SJCRH30 (cell line): ENCODE measurements at regions not wholly inside any gene's neighbourhood (a gene's known extent, or its start where the extent isn't known, plus 50 kb on each side); places are given as distances from the start of the nearest gene placed in this dataset.

Experiments used
- DNase-seq, 2 experiments: peaks; one replicate each; pipeline ENCODE4 v3.0.0-alpha.2; 2015 to 2020
- H3K27ac ChIP-seq: fragments of 250-450 bp; sonication (Bioruptor Pico); 2 replicates; pipeline ENCODE4 v1.5.1; 2020; ENCODE audit warnings: mild to moderate bottlenecking, moderate library complexity
- H3K27me3 ChIP-seq: fragments of 250-450 bp; sonication (Bioruptor Pico); 2 replicates; pipeline ENCODE4 v1.5.1; 2020; ENCODE audit warnings: mild to moderate bottlenecking, moderate library complexity
- H3K36me3 ChIP-seq: fragments of 250-450 bp; sonication (Bioruptor Pico); 2 replicates; pipeline ENCODE4 v1.5.1; 2020; ENCODE audit warnings: mild to moderate bottlenecking, moderate library complexity
- H3K4me1 ChIP-seq: fragments of 250-450 bp; sonication (Bioruptor Pico); 2 replicates; pipeline ENCODE4 v1.5.1; 2020; ENCODE audit warnings: mild to moderate bottlenecking, moderate library complexity
- H3K4me3 ChIP-seq: fragments of 250-450 bp; sonication (Bioruptor Pico); 2 replicates; pipeline ENCODE4 v1.5.1; 2020; ENCODE audit warnings: mild to moderate bottlenecking, moderate library complexity
- H3K9me3 ChIP-seq: fragments of 250-450 bp; sonication (Bioruptor Pico); replicated peaks from 2 replicates; pipeline ENCODE4 v1.5.1; 2020; ENCODE audit warnings: mild to moderate bottlenecking, moderate library complexity

DNA sequence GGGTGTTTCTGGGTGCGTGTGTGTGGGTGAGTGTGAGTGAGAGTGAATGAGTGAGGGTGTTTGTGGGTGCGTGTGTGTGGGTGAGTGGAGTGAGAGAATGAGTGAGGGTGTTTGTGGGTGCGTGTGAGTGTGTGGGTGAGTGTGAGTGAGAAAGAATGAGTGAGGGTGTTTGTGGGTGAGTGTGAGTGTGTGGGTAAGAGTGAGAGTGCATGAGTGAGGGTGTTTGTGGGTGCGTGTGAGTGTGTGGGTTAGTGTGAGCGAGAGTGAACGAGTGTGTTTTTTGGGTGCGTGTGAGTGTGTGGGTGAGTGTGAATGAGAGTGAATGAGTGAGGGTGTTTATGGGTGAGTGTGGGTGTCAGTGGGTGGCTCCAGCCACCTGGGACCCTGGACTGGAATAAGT is 1676.1 kb upstream of the TENM3 start:
- no peaks in the 10 kb centered on the region for H3K9me3 ChIP-seq
- H3K4me1 ChIP-seq: no peaks in the 10 kb centered on the region
- no peak overlapping the region for H3K27ac ChIP-seq
- H3K27me3 ChIP-seq: no peaks in the 10 kb centered on the region
- H3K36me3 ChIP-seq: no peaks in the 10 kb centered on the region
- no peak for DNase-seq
- H3K4me3 ChIP-seq: no peak overlapping the region

DNA sequence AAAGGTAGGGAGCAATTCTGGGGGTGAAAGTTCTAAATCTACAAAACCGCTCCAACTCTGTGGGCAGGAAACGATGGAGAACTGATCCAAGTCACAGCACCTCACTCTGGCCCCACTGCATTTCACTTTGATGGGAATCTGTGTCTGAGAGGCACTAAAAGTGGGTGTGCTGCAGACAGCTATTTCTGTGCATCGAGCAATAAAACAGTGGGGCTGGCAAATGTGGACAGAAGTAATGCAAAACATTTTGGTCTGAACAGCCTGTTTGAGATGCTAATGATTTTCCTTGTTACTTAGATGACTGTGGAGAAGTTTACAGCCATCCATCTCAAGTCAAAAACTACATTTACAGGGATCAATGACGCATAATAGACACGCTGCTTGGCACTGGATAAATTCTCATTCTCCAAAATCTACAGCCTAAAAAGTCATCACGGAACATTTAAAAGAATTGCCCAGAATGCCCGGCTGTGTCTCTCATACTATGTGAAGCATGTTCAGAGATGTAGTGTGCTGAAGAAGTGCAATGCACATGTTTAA is 1671.6 kb upstream of the TENM3 start:
- Histone ChIP-seq H3K4me3 (no peak overlapping the region), H3K36me3 (no peaks in the 10 kb centered on the region), H3K27me3 (no peaks in the 10 kb centered on the region), H3K4me1 (no peaks in the 10 kb centered on the region), H3K27ac (no peak overlapping the region), H3K9me3 (no peaks in the 10 kb centered on the region)
- DNase-seq: no peak

DNA sequence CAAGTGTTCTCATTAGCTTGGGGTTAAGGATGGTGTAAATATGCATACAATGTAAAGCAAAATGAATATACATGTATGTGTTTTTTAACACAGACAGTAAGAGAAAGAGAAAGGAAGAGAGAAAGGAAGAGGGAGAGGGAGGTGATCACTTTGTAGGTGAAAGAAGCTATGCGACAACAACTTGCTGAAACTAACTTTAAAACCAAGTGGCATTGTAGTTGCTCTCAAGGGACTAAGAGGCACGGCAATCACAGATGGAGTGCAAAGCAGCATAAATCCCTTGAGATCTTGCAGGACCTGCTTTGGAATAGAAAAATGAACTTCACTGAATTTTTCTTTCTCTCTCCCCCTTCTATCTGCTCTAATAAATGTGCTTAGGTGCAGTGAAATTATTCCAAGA is 1665.0 kb upstream of the TENM3 start:
- Histone ChIP-seq H3K4me3 (no peak overlapping the region), H3K27me3 (no peaks in the 10 kb centered on the region), H3K27ac (no peak overlapping the region), H3K9me3 (no peaks in the 10 kb centered on the region), H3K4me1 (no peaks in the 10 kb centered on the region), H3K36me3 (no peaks in the 10 kb centered on the region)
- no peak for DNase-seq

DNA sequence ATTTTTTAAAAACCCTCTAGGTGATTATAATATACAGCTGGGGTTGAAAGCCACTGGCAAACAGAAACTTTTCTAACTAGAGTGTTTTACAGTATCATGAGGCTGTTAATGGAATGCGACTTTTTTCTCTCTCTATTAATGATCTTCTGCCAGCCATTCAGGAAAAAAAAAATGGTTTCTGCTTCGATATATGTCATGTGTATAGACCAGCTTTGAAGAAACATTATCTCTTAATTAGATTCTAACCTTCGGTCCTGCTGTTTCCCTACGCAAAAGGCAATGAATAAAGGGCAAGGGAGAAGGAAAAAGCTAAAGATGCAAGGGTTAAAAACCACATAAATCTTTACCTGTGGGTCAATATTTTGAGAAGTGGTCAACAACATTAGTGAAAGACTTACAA is 1662.1 kb upstream of the TENM3 start:
- Histone ChIP-seq H3K27me3 (no peaks in the 10 kb centered on the region), H3K27ac (no peak overlapping the region), H3K36me3 (no peaks in the 10 kb centered on the region), H3K4me3 (no peak overlapping the region), H3K4me1 (no peaks in the 10 kb centered on the region), H3K9me3 (no peaks in the 10 kb centered on the region)
- DNase-seq: no peak

DNA sequence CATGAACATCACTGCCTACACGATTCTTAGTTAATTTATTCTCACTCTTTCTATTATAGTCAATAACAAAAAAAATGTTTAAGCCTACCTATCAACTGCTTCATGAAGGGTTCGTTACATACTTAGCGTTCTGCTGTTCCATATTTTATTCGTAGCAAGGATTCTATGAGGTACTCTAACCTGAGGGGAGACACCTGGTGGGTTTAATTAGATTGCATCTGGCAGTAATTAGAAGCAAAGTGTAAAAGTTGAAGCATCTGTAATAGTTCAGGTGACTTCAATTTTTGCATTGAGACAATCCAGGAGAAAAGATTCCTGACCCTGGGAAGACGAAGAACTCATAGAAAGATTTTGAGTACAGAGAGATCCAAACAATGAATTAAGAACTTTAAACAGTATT is 1655.8 kb upstream of the TENM3 start:
- no peaks in the 10 kb centered on the region for H3K9me3 ChIP-seq

DNA sequence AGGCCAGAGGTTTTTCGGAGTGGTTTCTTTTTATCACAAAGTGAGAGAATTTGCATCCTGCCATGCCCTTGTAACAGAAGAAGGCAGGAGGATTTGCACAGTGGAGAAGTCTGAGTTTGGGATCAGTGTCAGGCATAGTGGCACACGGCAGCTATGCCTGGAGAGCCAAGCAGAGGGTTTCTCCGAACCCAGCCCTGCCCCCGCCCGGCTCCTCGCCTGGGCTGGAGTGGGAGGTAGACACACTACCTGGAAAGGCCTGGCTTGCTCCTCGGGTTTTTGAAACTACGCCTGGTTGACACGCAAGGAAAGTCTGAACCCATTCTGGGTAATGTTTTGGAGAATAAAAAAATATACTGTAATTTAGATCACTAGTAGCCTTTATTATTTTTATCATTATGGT is 1653.6 kb upstream of the TENM3 start:
- H3K27me3 ChIP-seq: no peaks in the 10 kb centered on the region
- no peak overlapping the region for H3K27ac ChIP-seq
- no peak for DNase-seq
- H3K9me3 ChIP-seq: no peaks in the 10 kb centered on the region
- no peaks in the 10 kb centered on the region for H3K36me3 ChIP-seq
- no peaks in the 10 kb centered on the region for H3K4me1 ChIP-seq
- H3K4me3 ChIP-seq: no peak overlapping the region

More for the DNA sequence above, 1655.8 kb upstream of the TENM3 start:
- DNase-seq: no peak
- Histone ChIP-seq H3K36me3 (no peaks in the 10 kb centered on the region), H3K27ac (no peak overlapping the region), H3K4me1 (no peaks in the 10 kb centered on the region), H3K4me3 (no peak overlapping the region), H3K27me3 (no peaks in the 10 kb centered on the region)

DNA sequence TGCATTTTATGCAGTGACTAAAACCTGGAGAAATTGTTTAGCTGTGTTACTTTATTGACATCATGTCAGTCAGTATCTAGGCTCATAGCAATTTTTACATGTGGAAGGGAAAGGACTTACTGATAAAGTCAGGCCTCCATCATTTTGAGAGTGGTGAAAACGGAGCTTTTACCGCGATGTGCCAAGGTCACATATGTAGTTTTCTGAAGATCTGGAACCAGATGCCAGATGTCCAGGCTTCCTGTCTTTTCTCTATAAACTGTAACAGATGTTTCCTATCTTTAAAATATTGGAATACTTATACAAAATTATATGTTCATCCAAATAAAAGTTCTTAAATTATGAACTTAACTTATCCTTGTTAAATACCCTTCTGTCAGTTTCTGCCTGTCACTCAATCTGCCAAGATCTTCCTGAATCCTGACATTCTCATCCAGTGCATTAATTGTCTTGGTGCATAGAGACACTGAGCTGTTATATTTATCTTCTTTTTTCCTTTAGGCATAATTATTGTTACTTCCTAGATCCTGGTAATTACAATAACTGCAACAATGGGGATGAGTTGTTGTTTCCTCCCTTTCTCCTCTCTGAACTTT is 1646.2 kb upstream of the TENM3 start:
- H3K4me3 ChIP-seq: no peak overlapping the region
- H3K36me3 ChIP-seq: no peaks in the 10 kb centered on the region
- no peaks in the 10 kb centered on the region for H3K4me1 ChIP-seq
- H3K27me3 ChIP-seq: no peaks in the 10 kb centered on the region
- DNase-seq: no peak
- no peak overlapping the region for H3K27ac ChIP-seq
- no peaks in the 10 kb centered on the region for H3K9me3 ChIP-seq

DNA sequence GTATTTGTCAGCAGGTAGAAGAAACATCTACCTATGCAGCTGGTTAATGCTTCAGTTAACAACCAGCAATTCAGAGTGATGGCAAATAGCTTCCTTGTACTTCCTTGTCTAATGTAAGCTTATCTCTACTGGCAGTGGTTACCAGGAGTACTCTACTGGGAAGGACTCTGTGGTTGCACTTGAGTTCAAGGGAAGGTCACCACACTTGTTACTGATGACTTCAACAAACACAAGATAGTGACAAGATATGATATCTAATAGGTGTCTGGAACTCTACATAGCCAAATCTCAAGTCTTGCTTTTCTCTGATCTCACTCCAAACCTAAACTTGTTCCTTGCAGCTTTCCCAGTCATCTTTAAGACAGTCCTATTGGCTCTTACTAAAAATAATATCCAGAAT is 1644.9 kb upstream of the TENM3 start:
- no peaks in the 10 kb centered on the region for H3K9me3 ChIP-seq
- H3K4me1 ChIP-seq: no peaks in the 10 kb centered on the region
- peak in 1 of 2 experiments; percentile 2 for DNase-seq

DNA sequence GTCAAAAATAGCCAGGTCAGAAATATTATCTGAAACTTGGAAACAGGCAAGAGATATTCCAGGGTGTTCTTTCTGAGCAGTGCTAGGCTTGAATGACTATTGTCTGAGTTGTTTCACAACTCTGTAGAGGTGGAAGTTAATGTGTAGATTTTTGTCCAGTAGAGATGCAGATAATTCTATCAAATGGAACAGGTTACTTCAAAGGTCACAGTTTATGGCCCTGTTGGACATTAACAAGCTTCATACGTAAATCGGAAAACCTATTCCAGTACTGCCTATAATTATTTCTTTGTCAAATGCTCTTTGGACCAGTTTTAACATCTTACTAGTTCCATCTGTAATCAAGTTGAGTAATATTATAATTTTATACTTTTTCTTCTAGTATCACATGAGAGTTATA is 1639.4 kb upstream of the TENM3 start:
- H3K4me1 ChIP-seq: no peaks in the 10 kb centered on the region
- no peak for DNase-seq
- H3K27ac ChIP-seq: no peak overlapping the region
- H3K9me3 ChIP-seq: no peaks in the 10 kb centered on the region
- no peaks in the 10 kb centered on the region for H3K27me3 ChIP-seq
- no peaks in the 10 kb centered on the region for H3K36me3 ChIP-seq
- no peak overlapping the region for H3K4me3 ChIP-seq

More for the DNA sequence above, 1644.9 kb upstream of the TENM3 start:
- no peaks in the 10 kb centered on the region for H3K36me3 ChIP-seq
- H3K27ac ChIP-seq: no peak overlapping the region
- H3K4me3 ChIP-seq: no peak overlapping the region
- no peaks in the 10 kb centered on the region for H3K27me3 ChIP-seq

DNA sequence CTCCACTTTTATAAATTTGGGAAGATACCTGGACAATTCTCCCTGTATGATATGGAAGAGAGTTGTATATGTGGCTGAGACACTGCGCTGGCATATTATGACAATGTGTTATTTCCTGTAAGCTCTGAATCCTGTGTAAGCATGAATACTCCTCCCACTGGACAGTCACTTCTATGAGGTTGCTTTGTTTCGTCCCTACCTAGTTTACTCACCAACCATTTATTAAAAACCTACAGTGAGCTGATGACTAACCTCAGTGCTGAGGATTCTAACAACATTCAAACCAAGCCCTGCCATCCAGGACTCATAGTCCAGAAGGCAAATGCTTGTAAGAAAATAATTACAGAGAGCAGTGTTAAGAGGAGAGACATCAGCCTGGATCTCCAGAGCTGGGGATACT is 1632.9 kb upstream of the TENM3 start:
- Histone ChIP-seq H3K4me3 (no peak overlapping the region), H3K27ac (no peak overlapping the region), H3K4me1 (no peaks in the 10 kb centered on the region), H3K9me3 (no peaks in the 10 kb centered on the region), H3K27me3 (no peaks in the 10 kb centered on the region), H3K36me3 (no peaks in the 10 kb centered on the region)
- DNase-seq: no peak

DNA sequence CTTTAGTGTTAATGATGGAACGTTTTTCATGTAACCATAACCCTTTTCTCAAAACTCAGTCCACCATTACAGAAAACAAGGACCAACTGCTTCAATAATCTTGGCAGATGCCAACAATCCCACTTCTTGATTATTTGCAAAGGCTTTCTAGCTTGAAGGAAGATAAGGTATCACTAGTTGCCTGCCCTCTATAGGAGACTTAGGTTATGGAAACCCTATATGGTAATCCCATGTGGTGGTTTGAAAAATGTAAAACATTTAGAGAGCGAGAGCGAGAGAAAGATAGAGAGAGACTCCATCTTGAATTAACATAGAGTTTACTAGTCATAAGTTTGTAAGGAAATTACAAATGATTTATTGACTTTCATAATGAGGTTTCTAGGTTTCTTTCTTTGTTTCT is 1627.5 kb upstream of the TENM3 start:
- H3K27ac ChIP-seq: no peak overlapping the region
- DNase-seq: no peak
- H3K9me3 ChIP-seq: no peaks in the 10 kb centered on the region
- no peaks in the 10 kb centered on the region for H3K27me3 ChIP-seq
- H3K36me3 ChIP-seq: no peaks in the 10 kb centered on the region
- no peak overlapping the region for H3K4me3 ChIP-seq
- H3K4me1 ChIP-seq: no peaks in the 10 kb centered on the region

DNA sequence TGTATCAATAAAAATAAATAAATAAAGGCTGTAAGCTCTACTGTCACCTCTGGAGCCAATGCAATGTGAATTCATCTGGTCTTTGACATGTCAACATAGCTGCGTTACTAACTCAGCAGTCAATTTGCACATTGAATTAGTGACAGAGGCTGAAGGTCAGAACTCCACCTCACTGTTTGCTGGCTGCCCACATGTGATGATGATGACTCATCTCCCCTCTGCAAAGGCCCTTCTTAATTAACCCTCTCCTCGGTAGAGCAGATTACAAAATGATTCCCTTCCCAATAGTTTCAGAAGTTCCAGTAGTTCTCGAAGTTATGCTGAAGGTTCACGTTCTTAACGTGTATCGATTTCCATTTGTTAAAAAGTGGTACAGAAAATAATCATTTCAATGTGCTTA is 1626.0 kb upstream of the TENM3 start:
- peak in 1 of 2 experiments; percentile 9 for DNase-seq
- no peaks in the 10 kb centered on the region for H3K36me3 ChIP-seq
- H3K9me3 ChIP-seq: no peaks in the 10 kb centered on the region

DNA sequence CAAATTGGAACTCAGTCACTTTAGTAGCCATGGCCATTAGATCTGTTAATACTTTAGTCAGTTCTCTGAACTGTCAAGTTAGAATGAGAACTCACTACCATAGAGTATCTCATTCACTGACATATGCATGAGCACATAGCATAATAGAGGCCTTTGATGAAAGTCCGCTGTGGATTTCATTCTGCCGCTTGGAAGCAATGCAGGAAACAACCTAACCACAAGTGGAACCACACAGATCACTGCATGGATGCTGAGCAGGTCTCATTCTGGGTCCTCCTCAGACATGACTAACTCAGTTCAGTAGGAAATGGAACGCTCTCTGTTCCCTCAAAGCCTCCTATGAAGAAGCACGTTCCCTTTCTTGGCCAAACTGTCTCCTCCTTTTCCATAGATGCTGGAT is 1624.8 kb upstream of the TENM3 start:
- H3K9me3 ChIP-seq: no peaks in the 10 kb centered on the region
- DNase-seq: peak; percentile 23 to 54
- H3K27me3 ChIP-seq: no peaks in the 10 kb centered on the region
- no peaks in the 10 kb centered on the region for H3K4me1 ChIP-seq
- H3K4me3 ChIP-seq: no peak overlapping the region
- H3K36me3 ChIP-seq: no peaks in the 10 kb centered on the region
- no peak overlapping the region for H3K27ac ChIP-seq

More for the DNA sequence above, 1626.0 kb upstream of the TENM3 start:
- H3K27me3 ChIP-seq: no peaks in the 10 kb centered on the region
- no peak overlapping the region for H3K27ac ChIP-seq
- H3K4me1 ChIP-seq: no peaks in the 10 kb centered on the region
- H3K4me3 ChIP-seq: no peak overlapping the region

DNA sequence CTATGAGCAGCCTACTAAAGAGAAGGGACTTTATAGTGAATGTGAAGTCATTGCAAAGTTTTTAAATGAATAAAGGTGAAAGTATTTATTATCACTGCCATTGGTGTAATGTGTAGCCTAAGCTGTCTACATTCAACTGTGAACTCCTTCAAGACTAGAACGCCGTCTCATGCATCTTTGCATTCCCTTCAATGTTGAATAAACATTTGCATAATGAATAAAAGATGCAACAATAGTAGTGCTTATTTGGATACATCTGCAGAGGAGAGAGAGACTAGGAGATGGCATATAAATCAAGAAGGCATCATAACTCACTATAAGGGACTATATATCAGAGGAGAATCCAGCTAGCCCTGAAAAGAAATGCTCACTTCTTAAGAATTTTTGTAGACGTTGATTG is 1623.8 kb upstream of the TENM3 start:
- Histone ChIP-seq H3K9me3 (no peaks in the 10 kb centered on the region), H3K4me1 (no peaks in the 10 kb centered on the region)

DNA sequence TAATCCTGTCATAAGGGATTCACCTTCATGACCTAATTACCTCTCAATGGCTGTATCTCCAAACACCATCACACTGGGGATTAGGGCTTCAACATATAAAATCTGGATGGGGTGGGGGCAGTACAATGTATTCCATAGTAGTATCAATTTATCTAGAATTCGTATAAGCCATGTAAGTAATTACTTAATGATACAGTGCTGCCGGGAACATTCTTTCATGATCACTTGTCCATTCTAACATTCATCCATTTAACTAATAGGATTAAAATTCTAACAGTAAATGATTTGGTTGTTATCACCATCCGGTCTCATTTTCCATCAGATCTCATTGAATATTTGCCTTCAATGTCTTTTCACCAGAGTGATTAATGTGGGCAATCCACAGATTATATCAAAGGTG is 1620.9 kb upstream of the TENM3 start:
- no peak for DNase-seq
- H3K36me3 ChIP-seq: no peaks in the 10 kb centered on the region
- H3K27me3 ChIP-seq: no peaks in the 10 kb centered on the region
- no peak overlapping the region for H3K4me3 ChIP-seq
- H3K27ac ChIP-seq: no peak overlapping the region
- no peaks in the 10 kb centered on the region for H3K9me3 ChIP-seq
- no peaks in the 10 kb centered on the region for H3K4me1 ChIP-seq

More for the DNA sequence above, 1623.8 kb upstream of the TENM3 start:
- DNase-seq: no peak
- H3K4me3 ChIP-seq: no peak overlapping the region
- no peaks in the 10 kb centered on the region for H3K36me3 ChIP-seq
- H3K27ac ChIP-seq: no peak overlapping the region
- H3K27me3 ChIP-seq: no peaks in the 10 kb centered on the region

DNA sequence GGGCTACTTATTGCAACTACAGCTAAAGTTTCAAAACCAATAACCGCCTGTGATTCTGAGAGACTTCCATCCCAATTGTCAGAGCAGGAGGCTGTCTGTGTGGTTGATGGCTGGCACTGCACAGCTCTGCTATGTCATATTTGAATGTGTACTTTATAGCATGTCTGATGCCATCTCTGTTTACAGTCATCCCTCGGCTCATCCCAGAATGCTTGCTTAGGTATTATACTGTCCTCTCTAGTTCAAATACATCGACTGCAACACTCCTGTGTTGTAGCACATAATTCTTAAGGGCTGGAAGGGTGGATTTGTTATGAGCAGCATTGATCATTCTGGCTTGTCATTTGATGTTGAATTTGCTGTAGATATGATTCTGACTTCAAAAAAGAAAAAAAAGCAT is 1617.5 kb upstream of the TENM3 start:
- Histone ChIP-seq H3K27me3 (no peaks in the 10 kb centered on the region), H3K9me3 (no peaks in the 10 kb centered on the region), H3K36me3 (no peaks in the 10 kb centered on the region), H3K4me3 (no peak overlapping the region), H3K4me1 (no peaks in the 10 kb centered on the region), H3K27ac (no peak overlapping the region)
- DNase-seq: no peak
